Activated CD8-positive, alpha-beta memory T cell treated with anti-CD3 and anti-CD28 coated beads for 48 hours (primary cell): ENCODE measurements at regions not wholly inside any gene's neighbourhood (a gene's known extent, or its start where the extent isn't known, plus 50 kb on each side); places are given as distances from the start of the nearest gene placed in this dataset.
"Not testable (repeated sequence)": the region's sequence is repeated elsewhere in the genome, so short reads cannot be mapped to it uniquely, and the experiment has no call there.

Source experiments
- DNase-seq, 3 experiments: peaks; one replicate each; pipeline ENCODE4 v3.0.0-alpha.2; 2020; ENCODE audit warnings: low read depth in 2 of 3, low spot score in 2 of 3

DNA sequence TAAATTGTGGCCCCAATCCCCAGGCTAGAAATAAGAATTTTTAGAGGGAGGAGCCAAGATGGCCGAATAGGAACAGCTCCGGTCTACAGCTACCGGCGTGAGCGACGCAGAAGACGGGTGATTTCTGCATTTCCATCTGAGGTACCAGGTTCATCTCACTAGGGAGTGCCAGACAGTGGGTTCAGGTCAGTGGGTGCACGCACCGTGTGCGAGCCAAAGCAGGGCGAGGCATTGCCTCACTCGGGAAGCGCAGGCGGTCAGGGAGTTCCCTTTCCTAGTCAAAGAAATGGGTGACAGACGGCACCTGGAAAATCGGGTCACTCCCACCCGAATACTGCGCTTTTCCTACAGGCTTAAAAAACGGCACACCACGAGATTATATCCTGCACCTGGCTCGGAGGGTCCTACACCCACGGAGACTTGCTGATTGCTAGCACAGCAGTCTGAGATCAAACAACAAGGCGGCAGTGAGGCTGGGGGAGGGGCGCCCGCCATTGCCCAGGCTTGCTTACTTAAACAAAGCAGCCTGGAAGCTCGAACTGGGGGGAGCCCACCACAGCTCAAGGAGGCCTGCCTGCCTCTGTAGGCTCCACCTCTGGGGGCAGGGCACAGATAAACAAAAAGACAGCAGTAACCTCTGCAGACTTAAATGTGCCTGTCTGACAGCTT is 257.7 kb upstream of the MEIS1 start:
- not testable (repeated sequence) for DNase-seq

DNA sequence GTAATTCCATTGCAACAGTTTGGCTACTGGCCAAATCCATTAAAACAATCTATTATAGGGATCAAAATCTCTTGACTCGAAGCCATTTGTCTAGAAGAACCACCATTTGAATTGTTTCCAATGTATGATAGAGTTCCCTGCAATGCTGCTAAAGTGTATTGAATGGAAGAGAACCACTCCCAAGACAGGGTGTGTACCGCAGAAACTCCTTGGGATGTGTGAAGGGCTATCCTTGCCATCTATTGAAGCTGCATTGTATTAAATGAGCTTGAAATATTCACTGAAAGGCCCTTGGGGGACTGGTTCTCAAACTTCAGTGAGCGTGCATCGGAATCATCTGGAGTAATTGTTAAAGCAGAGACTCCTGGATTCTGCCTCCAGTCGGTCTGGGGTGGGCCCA is 260.4 kb upstream of the MEIS1 start:
- DNase-seq, result no peak

DNA sequence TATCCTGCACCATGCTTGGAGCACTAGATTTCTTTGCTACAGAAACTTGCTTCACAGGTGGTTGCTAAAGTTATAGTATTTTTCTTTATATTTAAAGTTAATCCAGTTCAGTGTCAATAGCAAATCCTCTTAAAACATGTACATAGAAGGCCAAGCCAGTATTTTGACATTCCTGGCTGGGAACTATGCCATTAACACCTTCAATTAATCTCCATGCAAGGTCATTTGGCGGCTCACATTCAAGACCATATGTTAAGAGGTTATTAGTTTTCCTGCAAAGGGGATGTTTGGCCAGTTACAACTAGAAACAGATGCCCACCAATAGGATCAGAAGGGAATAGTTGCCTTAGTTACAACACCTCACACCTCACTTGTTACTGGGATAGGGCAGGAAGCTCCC is 261.3 kb upstream of the MEIS1 start:
- DNase-seq, result no peak

DNA sequence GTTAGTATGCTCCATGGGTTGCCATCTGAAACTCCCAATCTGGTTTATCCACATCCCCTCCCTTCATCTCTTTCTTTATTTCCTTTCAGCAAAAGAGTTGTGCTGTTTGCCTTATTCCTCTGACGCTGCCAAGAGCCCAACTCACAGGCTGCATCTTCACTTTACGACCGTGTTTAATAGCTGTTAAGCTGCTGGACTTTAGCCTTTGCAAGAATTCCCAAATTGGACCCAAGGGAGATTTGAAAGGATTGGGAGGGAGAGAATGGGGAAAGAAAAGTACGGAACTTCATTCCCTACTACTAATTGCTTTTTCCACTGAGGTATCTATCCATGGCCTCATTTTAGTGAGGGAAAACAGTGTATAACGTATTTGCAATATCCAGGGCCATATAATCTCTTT is 263.4 kb upstream of the MEIS1 start:
- no peak for DNase-seq

DNA sequence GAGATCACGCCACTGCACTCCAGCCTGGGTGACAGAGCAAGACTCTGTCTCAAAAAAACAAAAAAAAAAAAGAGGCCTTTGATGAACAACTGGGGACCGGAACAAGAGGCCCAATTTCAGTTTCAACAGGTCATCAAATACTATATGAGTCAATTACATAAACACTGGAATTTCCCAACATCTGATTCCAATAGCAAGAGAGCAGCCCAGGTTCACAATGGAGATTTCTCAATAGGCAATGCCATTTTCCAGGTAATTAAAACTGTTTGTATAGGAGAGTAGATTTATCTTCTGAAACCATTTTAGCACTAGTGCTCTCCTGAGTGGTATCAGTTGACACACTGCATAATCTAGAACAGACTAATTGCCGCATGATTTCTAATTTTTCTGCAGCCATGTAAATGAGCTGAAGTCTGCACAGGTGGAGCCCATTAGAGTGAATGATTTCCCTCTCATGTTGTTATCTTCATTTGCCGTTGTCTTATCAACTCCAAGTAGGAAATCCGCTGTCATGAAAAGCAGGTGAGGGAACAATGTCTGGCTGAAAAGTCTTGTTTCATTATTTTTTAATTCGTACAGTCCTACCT is 264.1 kb upstream of the MEIS1 start:
- no peak for DNase-seq

DNA sequence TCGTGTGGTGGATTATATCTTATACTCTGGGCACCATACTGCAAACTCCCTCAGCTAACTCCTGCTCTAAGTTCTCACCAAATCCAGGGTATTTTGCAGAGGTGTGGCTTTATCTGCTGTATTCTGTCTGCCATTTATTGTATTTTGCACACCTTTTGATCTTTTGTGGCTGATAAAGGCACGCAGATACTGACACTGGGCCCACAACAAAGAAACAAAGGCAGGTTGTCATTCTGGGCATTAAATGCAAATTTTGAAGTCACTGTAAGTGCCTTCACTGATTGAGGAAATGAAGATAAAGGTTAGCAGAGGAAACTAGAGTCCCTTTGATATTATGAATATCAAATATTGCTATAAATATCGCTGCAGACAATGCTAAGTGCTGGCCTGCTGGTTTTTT is 265.8 kb upstream of the MEIS1 start:
- DNase-seq, result no peak

DNA sequence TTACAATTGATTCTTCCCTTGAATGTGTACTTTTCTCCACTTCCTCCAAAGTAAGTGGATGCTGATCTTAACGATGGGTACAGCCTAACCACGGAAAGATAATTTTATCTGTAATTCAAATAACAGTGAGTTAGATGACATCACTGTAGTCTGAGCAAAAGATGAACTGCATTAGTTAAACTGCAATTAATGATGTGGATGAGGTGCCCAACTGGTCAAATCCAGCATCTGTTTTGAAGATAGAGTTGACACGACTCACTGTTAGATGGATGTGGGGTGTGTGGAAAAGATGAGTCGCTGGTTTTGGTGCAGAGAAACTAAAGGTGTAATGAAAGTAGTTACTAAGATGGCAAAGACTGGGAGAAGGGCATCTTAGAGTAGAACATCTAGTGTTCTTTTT is 270.5 kb upstream of the MEIS1 start:
- no peak for DNase-seq

DNA sequence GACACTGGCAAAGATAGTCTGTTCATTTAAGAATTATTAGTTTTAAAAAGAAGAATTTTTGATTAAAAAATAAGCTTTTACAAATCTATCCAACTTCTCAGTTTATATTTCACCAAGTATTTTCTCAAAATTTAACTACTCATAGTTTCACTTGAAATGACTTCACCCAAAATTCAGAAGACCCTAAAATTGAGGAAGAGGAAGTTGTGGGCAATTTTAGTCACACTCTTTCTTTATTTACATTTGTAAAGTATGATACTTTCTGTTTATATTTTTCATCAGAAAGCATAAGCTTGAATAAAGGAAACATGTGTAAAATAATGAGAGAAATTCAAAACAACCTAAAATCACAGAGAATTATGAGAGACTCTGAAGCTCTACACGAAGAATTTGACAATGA is 278.8 kb upstream of the MEIS1 start:
- no peak for DNase-seq

DNA sequence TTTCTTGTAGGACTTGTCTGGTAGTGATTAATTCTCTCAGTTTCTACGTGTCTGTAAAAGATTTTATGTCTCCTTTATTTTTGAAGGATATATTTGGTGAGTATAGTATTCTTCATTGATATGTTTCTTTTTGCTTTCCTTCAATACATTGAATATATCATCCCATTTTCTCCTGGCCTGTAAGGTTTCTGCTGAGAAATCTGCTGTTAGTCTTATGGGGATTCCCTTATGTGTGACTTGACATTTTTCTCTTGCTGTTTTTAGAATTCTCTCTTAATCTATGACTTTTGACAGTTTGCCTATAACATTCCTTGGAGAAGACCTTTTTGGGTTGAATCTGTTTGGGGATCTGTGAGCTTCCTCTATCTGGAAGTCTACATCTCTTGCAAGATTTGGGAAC is 281.0 kb upstream of the MEIS1 start:
- DNase-seq, result no peak

DNA sequence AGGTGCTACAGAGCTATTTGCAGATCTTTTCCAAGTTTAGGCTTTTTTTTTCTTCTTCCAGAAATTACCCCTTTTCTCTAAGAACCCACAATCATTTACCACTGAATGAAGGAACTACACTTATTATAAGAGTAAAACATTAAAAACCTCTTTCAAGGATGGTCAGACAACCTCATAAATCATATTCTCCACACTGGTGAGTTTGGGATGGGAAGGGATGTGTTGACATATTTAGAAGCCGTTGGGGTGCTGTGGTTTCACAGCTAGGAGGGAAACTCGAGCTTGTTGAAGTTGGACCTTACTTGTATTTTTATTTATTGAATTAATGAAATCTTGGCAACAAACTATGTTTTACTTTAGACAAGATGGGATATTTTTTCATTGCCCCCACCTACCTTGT is 289.4 kb upstream of the MEIS1 start:
- no peak for DNase-seq

DNA sequence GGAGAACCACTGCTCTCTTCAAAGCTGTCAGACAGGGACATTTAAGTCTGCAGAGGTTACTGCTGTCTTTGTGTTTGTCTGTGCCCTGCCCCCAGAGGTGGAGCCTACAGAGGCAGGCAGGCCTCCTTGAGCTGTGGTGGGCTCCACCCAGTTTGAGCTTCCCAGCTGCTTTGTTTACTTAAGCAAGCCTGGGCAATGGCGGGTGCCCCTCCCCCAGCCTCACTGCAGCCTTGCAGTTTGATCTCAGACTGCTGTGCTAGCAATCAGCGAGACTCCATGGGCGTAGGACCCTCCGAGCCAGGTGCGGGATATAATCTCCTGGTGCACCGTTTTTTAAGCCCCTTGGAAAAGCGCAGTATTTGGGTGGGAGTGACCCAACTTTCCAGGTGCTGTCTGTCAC is 290.6 kb upstream of the MEIS1 start:
- DNase-seq, result not testable (repeated sequence)

DNA sequence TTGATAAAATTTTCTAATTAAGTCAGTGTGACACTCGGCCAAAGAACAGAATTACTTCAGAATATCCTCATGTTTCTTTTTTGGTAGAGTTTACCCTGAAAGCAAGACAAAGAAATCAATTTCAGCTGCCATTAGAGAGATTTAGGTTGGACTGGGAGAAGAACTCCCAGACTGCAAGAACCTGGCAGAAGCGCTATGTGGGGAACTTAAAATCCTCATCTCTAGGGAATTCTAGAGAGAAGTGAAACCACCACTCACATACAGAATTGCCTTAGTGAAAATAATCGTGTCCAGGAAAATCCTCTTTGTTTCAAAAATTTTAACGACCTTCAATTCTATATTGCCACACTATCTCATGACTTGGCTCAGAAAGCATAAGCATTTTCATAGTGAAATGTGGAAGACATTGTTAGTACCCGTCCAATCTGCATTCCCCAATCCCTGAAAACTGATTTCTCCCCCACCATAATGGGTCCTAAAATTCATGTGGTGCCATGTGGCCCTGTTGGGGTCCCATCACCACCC is 297.3 kb upstream of the MEIS1 start:
- no peak for DNase-seq

DNA sequence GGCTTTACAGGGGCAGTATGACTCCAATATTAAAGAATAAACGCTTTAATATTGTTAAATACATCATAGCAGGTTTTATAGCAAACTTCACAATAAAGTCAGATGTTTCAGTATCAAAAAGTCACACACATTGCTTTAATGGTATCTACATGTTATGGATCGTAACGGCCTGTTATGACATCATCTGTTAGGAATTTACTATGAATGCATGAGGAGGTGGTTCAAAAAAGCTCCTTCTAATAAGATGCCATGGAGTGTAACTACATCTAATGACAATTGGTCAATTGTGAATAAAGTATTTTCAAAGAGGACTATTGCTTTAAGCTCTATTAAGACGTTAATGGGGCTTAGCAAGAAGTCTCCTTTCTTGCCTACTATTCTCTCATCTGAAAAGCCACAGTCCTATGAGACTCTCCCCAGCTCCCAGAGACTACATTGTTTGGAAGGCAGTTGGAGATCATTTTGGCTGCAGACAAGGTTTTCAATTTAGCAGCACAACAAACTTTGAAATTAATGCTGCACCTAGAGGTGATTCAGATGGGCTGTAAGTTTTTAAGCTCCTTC is 300.7 kb upstream of the MEIS1 start:
- DNase-seq, result no peak

DNA sequence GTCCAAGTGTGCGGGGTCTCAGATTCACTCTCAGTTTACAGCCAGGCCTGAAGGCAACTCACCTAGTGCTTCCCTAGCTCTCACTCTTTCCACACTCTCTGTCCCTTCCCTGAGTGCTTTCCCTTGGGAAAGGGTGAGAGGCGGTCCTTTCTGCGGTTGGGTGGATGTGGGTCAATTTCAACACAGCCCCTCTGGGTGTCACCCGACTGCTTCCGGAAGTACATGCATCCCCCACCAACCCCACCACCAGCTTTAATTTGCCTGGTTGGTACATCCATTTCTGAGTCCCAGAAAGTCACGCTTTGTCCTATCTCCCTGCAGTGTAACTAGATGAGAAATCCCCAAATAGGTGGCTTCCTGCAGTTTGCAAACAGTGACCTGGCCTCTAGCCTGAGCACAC is 307.3 kb upstream of the MEIS1 start:
- no peak for DNase-seq

DNA sequence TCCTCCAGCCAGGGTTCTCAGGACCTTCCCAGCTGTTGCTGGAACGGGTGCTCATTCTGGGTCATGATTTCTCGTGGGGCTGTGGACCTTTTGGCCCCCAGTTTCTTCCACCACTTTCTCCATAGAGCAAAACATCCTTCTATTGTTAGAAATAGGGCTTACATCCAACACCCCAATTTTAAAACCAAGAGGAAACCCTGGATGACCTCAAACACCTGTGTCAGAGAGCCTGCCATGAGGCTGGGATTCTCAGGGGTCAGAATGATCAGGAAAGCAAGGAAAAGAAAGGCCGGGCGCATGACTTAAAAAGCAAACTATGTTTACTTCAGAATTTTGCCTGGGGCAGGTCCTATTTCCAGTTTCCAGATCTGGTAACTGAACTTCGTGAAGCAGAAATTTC is 307.9 kb upstream of the MEIS1 start:
- DNase-seq, result no peak

DNA sequence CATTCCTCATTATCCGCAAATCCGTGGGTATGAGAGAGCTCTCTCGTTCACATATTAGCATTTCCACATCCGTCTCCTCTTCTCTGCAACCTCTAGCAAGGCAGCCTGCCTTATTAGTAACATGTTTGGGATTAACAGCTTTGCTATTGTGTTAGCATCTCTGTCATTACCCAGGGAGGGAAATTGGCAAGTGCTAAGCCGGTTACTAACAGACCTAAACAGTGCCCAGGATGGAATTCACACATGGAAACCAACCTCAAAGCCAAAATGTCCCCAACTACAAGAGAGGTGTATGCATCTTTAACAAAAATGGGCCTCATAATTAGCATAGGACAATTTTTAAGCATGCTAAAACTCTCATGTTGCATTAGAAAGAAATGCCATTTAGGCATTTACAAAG is 309.0 kb upstream of the MEIS1 start:
- DNase-seq, result no peak

DNA sequence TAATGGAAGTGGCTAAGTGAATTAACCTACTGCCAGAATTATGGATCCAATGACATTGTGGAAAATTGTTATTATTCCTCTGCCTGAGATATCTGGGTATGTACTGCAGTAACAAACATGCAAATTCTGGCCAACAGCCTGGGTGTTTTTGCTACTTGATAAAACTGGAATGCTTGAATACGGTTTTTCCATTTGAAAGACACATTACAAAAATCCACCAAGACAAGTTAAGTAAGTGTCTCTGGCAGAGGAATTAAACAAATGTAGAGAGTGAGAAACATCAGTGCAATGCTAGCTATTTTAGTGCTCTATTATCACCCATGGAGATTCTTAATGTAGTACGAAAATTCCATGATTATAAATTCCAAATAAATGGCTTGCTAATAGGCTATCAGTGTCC is 312.4 kb upstream of the MEIS1 start:
- no peak for DNase-seq

DNA sequence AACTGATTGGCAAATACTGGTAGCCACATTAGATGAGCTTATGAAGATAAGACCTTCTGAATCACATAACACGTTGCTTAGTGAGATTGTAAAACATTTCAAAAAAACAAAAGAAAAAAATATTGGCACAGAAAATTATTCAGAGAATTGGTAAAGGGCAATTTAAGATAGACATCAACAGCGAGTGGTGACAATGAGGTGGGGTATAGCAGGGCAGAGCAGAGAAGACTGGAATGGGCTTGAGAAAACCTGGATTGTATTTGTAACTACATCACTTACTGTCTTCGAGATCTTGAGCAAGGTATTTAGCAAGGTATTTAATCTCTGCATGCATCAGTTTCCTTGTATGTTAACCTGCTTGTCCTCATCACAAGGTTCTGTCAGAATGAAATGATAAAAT is 313.0 kb upstream of the MEIS1 start:
- no peak for DNase-seq

DNA sequence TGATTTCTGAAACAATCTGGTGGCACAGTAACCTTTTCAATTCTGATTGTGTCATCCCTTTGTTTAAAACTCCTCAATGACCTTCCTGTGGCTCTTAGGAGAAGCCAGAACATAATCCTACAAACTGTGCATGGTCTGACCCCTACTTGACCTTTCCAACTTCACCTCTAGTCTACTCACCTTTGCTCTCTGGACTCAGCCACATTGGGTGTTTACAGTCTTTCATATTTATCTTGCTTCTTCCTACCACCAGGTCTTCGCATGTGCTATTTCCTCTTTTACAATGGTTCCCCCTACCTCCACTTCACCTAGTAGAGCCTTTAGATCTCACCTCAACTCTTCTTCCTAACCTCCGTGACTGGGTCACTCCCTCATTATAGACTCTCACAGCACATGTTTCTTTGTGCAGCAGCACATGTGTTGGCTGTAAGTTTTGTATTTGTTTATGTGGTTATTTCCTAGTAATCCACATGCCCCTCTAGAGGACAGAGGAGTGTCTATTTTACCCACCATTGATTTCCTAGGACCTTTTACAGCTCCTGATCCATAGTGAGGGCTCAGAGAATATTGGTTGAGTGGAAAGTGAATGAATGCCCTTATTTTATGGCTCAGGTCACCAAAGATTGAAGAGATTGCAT is 320.8 kb upstream of the MEIS1 start:
- no peak for DNase-seq

DNA sequence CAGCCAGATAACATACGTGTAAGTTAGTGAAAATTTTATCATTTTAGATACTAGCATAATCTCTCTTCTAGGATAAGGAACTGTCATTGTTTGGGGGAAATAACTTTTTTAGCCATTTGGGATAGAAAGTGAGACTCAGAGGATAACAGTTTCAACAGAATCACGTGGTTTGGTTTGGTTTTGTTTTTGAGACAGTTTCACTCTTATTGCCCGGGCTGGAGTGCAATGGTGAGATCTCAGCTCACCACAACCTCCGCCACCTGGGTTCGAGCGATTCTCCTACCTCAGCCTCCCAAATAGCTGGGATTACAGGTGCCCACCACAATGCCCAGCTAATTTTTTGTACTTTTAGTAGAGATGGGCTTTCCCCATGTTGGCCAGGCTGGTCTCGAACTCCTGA is 323.2 kb upstream of the MEIS1 start:
- no peak for DNase-seq

DNA sequence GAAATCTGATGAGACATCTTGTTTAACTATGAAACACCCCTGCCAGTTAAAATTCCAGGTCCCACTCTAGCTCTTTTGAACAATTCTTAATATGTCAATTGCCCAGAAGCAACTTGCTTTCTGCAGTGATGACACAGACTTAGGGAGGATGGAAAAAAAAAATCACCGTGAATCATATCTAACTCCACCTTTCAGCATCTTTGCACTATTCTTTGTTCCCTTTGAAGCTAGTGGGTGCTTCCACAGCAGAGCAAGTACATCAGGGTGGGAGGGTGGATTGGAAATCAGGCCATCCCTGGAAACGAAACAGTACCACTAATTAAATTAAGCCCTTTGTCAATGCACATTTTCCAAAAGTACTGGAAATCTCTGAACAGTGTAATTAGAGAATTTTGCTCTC is 324.3 kb upstream of the MEIS1 start:
- no peak for DNase-seq

DNA sequence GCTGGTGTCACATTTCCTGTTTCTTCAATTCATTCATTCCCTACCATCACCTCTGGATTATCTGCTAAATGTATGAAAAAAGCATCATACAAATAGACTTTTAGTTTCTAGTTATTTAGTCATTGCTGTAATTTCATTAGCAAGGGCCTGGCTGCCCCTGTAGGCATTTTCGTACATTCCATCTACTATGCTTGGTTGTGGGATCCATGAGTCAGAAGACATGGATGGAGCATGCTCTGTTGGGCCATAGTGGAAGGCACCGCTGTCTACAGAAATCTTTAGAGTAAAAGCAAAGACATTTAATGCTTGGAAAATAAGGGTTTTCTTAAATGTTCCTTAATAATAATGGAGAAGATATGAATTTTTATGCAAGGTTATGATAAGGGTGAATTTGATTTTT is 324.8 kb upstream of the MEIS1 start:
- no peak for DNase-seq
